ENCODE measurements at regions not wholly inside any gene's neighbourhood (a gene's known extent, or its start where the extent isn't known, plus 50 kb on each side); places are given as distances from the start of the nearest gene placed in this dataset.

GRCh38 chrX:1803741-1804140 is 188.9 kb downstream of the ASMT start (continued):
- no peak for TF ChIP-seq EZH2 (IDR thresholded peaks at IDR 0.05; ENCODE audit: low read depth, low read length, severe bottlenecking)

Data from H1 (cell line).